ENCODE measurements at regions not wholly inside any gene's neighbourhood (a gene's known extent, or its start where the extent isn't known, plus 50 kb on each side); places are given as distances from the start of the nearest gene placed in this dataset.

DNA sequence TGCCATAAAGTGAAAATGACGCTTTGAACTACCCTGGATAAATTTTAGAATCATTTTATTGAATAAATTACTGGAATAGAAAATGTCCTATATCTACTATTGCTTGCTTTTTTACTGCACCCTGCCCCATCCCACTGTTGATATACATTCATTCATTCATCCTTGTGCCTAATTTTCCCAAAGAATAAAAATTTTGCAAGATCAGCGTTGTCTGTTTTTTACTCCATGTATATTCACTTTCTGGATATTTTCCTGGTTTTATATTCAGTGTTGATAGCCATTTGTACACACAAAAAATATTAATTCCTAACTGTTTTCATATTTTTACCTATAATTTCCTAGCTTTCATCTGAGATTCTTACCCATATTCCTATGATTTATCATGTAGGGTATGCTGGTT is 262.9 kb upstream of the MAGI2 start:
- no peak for DNase-seq (ENCODE audit: low read depth in 2 of 2)

DNA sequence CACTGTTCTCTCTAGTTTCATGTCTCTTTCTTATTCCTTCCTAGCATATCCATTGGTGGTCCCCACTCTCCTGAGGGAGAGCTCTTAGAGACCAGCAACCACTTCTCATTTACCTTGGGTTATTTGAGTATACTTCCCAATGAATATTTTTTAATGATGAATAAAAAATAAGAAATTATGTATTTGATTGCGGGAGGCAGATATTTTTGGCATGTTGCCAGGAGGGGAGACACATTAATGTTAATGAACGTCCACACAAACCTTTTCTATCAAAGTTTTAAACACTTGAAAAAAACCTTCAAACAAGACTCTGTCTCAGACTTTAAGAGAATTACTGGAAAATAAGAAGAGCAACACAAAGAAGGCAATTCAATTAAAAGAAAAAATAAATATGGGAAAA is 260.6 kb upstream of the MAGI2 start:
- DNase-seq (ENCODE audit: low read depth in 2 of 2): no peak

DNA sequence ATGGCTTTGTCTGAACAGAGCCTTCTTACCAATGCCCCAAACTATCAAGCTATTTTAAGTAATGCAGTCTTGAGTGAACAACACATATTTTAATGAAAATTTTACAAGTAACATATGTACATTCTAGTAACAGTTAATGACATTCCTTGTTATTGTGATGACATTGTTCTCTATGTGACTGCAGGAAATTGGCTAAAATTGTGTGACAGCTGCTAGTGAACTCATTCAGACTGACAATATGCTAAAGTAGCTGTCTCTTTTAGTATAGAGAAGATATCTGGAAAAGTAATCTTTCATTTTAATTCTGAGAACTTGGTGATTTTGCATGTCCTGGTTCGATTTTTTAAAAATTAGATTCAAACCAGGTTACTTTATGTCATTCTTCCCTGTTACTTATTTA is 259.8 kb upstream of the MAGI2 start:
- DNase-seq (ENCODE audit: low read depth in 2 of 2): no peak

DNA sequence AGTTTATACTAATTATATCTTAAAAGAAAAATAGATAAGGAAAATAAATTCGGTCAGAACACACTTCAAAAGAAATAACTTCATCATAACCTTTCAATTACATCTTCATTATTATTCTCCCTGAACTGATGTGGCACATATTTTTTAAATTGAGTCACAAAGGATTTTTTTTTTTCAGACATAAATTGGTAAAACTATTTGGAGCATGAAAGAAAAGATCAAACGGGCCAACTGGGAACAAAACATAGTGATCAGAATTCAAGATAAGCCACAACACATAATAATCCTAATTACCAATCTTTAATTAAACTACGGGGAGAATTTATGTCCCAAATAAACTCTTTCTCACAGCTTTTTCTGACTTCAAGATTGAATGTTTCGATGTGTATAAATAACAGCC is 258.2 kb upstream of the MAGI2 start:
- no peak for DNase-seq (ENCODE audit: low read depth in 2 of 2)

DNA sequence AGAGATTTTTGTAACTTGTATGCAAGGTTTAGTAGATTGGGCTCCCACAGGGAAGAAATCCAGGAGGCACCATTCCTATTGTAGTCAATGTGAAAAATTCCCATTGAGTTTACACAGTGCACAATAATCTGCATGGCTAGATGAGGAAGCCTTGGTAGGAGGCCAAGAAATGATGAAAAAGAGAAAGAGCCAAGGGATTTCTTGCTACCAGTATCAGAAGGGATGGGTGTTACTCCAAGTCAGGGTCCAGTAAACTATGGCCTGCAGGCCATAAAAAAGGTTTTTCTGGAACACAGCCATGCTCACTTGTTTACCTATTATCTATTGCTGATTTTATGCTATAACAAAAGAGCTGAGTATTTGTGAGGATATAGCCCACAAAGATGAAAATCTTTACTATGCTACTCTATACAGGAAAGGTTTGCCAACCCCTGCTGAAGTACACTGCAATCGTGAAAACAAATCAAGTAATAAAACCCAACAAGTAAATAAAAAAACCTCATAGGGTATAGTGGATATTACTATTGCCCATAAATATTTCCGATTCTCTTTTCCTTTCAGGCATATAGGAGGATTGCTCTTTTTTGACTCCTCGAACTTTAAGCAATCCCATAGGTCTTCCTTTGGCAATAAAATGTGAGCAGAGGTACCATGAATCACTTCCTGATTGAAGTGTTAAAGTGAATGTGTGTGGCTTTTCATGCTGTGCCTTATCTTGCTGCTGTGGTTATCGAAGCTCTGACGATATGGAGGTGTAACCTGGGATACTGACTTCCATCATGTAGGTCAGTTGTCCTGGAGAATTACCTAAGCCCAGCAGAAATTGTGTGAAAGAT is 256.3 kb upstream of the MAGI2 start:
- DNase-seq (ENCODE audit: low read depth in 2 of 2): no peak

DNA sequence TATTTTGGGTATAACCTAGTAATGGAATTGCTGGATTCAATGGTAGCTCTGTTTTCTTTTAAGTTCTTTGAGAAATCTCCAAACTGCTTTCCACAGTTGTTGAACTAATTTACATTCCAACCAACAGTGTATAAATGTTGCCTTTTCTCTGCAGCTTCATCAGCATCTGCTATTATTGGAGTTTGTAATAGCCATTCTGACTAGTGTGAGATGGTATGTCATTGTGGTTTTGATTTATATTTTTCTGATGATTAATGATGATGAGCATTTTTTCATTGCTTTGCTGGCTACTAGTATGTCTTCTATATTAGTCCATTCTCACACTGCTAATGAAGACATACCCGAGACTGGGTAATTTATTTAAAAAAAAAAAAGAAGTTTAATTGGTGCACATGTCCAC is 248.6 kb upstream of the MAGI2 start:
- no peak for DNase-seq (ENCODE audit: low read depth in 2 of 2)

DNA sequence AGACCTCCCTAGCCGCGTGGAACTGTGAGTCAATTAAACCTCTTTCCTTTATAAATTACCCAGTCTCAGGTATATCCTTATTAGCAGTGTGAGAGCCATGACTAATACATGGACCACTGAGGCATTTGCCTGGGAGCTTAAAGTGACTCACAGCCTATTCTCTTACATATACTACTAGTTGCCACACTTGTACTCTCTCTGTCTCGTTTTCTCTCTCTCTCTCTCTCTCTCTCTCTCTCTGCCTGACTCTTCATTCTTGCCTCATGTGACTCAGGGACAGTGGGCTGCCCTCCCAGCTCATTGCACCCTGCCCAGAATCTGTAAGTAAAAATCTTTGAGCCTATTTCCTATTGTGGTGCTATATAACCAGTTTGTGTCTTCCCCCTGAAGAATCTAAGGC is 238.5 kb upstream of the MAGI2 start:
- DNase-seq (ENCODE audit: low read depth in 2 of 2): no peak

DNA sequence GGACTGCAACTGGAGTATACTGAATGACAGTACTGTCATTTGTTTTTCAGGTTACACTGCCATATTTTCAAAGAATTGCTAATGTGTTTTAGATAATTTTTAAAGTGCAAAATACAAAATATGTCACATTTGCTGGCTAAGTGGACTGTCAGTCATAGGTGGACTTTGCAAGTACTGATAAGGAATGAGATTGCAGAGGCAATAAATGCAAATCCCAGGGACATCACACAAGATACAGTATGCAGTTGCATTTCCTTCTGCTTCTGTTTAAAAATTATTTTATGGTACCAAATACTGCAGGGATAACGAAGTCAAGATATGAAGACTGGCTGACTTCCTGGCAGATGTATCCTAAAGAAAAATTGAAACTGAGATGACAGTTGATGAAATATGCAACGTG is 237.6 kb upstream of the MAGI2 start:
- no peak for DNase-seq (ENCODE audit: low read depth in 2 of 2)

DNA sequence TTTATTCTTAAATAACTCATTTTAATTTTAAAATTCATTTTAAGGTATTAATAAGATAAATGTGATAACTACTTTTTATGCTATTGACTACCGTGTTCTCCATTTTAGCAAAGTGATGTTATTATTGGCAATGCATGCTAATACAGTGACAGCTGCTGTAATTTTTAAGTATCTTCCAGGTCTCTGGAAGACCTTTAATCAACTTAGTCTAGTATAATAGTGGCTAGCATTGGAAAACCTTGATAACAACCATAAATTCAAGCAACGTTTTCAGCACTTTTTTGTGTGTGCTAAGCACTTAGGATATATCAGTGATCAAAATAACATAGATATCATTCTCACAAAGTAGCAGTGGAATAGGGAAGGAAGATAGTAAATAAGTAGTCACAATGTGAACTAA is 230.9 kb upstream of the MAGI2 start:
- DNase-seq (ENCODE audit: low read depth in 2 of 2): no peak

DNA sequence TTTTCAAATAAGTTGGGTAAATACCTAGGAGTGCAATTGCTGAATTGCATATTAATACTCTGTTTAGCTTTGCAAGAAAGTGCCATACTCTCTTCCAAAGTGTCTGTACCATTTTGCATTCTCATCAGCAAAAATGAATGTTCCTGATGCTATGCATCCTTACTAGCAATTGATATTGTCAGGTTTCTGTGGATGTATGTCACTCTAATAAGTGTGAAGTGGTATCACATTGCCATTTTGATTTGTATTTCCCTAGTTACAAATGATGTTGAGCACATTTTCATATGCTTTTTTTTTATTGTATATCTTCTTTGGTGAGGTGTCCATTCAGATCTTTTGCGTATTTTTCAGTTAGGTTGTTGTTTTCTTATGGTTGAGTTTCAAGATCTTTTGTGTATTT is 230.4 kb upstream of the MAGI2 start:
- DNase-seq (ENCODE audit: low read depth in 2 of 2): no peak

DNA sequence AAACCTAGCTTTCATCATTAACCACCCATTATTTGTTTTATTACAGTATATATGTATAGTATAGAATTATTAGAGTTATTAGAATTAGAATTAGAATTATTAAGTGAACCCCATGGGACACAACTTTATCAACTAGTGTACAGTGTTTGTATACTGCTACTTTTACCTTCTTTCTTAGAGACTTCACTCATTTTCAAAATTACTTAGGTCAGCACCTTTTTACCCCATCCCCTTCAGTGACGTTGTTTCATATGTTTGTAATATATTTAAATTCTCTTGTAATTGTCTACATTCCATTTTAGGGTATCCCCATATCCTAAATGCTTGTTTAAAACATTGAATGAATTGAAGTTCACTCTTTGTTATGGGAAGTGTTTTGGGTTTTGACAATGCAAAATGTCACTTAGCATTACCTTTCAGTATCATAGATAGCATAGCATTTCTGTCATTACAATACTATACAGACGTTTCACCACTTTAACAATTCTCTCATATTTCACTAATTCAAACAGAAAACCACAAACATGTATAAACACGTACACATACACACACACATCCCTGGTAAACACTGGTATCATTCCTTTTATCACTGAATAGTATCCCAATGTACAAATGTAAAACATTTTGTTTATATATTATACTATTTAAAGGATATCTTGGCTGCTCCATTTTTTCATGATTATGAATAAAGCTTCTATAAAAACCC is 229.9 kb upstream of the MAGI2 start:
- no peak for DNase-seq (ENCODE audit: low read depth in 2 of 2)

DNA sequence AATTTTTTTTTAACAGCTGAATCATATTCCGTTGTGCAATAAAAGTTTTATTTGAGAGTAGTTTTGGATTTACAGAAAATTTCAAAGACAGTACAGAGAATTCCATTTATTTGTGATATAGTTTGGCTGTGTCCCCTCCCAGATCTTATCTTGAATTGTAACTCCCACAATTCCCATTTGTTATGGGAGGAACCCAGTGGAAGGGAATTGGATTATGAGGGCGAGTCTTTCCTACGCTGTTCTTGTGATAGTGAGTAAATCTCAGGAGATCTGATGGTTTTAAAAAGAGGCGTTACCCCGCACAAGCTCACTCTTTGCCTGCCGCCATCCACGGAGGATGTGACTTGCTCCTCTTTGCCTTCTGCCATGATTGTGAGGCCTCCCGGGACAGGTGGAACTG is 228.0 kb upstream of the MAGI2 start:
- no peak for DNase-seq (ENCODE audit: low read depth in 2 of 2)

DNA sequence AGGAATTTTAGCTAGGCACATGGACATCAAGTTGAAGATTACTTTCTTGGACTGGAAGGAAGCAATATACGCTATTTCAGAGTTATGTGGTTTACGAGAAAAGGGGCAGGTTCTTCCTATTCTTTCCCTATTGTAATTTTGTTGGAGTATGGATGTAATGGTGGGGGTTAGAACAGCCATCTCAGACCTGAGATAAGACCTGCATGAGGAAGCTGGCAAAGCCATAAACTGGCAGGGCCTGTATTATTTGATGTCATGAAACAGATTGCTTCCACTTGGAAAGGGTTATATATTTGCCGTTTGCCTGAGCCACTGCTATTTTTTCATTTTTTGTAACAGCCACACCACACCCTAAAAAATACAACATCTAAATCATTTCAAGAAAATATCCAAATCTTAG is 220.5 kb upstream of the MAGI2 start:
- DNase-seq (ENCODE audit: low read depth in 2 of 2): no peak

DNA sequence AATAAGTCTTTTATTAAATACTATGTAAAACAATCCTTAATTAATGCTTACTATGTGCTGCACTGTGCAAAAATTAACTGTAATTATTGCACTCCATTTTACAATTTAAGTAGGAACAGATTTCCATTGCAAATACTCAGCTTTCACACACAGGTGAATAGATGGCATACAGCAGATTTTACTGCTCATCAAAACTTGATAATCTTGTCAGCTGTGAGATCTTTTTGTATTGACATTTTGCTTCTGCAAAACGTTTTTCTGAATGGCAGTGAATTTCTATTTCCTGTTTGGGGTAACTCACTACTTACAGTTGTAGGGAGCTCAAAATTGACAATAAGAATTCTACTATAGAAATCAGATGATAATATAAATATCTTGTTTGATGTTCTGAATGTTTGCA is 220.0 kb upstream of the MAGI2 start:
- no peak for DNase-seq (ENCODE audit: low read depth in 2 of 2)

DNA sequence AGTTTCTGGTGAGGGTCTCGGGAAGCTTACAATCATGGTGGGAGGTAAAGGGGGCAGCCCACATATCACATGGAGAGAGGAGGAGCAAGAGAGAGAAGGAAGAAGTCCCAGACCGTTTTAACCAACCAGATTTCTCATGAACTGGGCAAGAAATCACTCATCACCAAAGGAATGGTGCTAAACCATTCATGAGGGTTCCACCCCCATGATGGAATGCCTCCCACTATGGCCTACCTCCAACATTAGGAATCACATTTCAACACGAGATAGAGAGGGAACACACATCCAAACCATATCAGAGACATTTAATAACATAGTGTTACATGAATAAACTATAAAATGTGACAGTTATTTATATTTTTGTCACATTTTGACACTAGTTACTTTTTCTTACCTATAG is 214.8 kb upstream of the MAGI2 start:
- DNase-seq (ENCODE audit: low read depth in 2 of 2): no peak

DNA sequence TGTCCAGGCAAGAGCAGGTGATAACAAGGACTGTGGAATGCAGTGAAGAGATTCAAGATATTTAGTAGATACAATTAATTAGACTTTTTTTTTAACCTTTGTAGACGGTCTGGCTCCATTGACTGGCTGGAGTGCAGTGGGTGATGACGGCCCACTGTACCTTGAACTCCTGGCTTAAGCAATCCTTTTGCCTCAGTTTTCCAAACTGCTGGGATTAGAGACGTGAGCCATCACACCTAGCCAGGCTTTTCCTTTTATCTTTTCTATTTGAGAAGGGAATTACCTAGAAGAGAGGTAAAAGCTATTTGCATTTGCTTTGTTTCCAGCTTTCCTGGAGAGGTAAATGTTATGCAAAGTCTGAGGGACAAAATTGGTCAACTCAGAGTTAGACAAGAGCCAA is 213.0 kb upstream of the MAGI2 start:
- no peak for DNase-seq (ENCODE audit: low read depth in 2 of 2)

DNA sequence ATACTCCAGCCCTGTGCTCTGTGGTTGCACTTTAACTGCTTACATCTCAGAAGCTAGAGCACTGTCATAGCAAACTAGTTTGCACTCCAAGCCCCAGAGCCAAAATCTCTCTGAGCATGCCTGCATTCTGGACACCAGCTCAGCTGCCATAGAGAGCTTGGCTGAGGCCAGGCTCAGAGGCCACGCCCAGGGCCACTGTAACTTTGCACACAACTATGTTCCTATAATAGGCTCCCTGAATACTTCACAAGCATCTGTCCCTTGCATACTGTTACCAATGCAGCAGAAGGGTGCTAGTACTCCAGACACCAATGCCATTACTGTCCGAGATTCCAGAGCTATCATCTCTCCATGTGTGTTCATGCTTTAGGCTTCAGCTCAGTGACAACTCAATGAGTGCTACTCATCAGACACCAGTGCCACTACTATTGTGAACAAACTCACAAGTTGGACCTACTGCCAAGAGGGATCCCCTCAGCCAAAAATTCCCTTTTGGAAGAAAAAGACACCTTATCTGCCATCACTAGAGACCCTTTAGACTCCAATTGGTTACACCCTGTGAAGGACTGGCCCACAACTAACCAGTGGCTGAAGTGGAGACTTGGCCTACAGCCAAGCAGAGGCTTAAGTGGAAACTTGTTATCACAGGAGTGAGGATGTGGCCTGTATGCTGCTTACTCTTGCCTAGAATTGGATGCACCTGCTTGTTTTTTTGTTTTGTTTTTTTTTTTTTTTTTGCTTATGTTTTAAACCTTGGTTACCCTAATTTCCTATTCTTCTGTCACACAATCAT is 211.6 kb upstream of the MAGI2 start:
- no peak for DNase-seq (ENCODE audit: low read depth in 2 of 2)

DNA sequence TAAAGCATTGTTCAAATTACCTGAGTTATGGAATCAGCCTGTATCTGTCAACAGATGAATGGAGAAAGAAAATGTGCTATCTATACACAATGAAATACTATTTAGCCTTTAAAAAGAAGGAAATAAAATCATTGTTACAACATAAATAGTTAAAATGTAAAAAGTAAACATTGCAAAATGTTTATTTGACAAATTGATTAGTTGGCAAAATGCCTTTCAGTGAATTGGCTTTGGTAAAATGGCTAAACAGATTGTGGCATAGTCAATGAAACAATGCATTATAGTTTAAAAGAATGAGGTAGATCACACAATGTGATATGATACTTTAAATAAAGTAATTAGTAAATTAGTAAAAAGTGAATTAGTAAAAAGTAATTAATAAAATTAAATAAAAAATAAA is 204.8 kb upstream of the MAGI2 start:
- no peak for DNase-seq (ENCODE audit: low read depth in 2 of 2)

DNA sequence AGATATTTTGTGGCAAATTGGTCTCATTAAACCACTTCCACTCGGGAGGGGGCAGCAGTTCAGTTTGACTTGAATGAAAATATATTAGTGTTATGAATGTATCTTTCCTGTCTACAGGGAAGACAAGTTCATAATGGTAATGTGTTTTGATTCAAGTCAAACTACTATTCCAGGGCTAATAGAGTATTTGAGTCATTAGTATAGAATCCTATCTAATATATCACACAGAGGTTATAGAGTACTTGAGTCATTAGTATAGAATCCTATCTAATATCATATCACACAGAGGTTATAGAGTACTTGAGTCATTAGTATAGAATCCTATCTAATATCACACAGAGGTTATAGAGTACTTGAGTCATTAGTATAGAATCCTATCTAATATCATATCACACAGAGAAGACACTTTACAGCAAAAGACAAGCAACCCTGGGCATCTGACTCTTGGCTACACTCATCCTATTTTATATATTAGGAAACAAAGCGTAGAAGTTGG is 199.7 kb upstream of the MAGI2 start:
- DNase-seq (ENCODE audit: low read depth in 2 of 2): no peak

DNA sequence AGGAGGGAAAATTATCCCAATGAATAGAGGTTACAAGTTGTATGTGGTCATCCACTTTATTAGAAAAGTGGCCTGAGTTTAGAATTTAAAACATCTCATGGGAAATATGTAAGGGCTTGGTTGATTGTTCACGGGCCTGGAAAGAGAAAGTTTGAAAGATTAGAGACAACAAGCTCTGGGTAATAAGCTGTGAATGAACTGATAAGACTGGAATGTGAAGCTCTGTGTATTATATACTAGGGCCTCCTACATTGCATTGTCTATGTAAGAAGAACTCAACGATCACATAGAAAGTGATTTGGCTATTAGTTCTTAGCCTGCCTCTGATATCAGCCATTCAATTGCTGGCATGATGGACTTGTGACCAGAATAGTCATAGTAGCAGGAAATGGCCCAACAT is 199.2 kb upstream of the MAGI2 start:
- no peak for DNase-seq (ENCODE audit: low read depth in 2 of 2)

DNA sequence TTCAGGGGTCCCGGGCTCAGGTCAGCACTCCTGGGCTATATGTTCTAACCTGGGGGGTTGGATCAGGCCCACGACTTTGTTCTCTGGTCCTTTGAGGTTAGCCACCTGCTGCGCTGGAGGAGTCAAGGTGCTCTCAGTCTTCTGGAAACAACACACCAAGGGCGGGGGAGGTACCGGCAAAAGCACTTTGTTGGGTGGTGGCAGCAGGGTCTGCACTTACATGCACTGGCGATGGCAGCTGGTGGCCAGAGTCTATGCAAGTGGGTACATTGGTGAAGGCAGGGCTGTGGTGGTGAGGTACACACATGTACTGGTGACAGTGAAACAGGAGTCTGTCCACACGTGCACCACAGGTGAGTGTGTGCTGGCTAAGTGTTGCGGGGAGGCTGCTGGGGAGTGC is 194.2 kb upstream of the MAGI2 start:
- no peak for DNase-seq (ENCODE audit: low read depth in 2 of 2)

DNA sequence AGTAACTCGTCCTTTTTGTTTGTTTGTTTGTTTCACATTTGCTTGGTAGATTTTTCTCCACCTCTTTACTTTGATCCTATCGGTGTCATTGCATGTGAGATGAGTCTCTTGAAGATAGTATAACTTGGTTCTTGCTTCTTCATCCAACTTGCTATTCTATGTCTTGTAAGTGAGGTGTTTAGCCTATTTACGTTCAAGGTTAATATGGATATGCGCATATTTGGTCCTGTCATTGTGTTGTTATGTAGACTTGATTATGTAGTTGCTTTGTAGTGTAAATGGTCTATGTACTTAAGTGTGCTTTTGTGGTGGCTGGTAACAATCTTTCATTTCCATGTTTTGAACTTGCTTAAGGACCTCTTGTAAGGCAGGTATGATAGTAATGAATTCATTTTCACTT is 192.8 kb upstream of the MAGI2 start:
- DNase-seq (ENCODE audit: low read depth in 2 of 2): no peak

DNA sequence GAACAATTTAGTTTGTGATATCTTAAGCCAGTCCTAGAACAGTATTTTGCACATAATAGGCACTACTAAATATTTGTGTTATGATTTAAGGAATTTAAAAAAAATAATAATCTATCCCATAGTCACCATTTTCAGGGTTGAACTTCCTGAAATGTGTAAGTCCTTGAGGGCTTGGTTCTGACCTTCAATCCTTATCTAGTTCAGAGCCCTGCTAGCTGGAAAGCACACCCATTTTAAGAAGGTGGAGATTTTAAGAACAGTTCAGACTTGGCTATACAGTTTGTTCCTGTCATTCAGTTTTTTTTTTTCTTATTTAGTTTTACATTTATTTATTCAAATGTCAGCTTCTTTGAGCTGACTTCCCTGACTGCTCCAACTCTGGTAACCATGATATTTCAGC is 183.4 kb upstream of the MAGI2 start:
- no peak for DNase-seq (ENCODE audit: low read depth in 2 of 2)

Data from activated CD4-positive, alpha-beta T cell treated with anti-CD3 and anti-CD28 coated beads for 24 hours (primary cell).